ENCODE measurements at regions not wholly inside any gene's neighbourhood (a gene's known extent, or its start where the extent isn't known, plus 50 kb on each side); places are given as distances from the start of the nearest gene placed in this dataset.

DNA sequence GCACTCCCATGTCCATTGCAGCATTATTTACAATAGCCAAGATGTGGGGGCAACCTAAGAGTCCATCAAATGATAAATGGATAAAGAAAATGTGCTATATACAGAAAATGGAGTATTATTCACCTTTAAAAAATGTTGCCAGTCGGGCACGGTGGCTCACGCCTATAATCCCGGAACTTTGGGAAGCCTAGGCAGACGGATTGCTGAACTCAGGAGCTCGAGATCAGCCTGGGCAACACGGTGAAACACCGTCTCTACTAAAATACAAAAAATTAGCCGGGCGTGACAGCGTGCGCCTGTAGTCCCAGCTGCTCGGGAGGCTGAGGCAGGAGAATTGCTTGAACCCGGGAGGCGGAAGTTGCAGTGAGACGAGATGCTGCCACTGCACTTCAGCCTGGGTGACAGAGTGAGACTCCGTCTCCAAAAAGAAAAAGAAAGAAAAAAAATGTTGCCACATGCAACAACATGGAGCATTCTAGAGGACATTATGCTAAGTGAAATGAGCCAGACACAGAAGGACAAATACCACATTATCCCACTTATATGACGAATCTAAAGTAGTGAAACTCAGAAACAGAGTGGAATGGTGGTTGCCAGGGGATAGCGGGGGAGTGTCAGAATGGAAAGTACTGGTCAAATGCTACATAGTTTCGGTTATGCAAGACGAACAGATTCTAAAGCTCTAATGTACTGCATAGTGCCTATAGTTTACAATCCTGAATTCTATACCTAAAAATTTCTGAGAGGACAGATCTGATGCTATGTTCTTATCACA lies 1385.6 kb upstream of the TMEFF2 start:
- TF ChIP-seq TBL1XR1 (IDR thresholded peaks at IDR 0.05; ENCODE audit: low read depth, low read length), result no peak
- no peak for TF ChIP-seq KDM1A (IDR thresholded peaks at IDR 0.05; ENCODE audit: borderline replicate concordance)
- TF ChIP-seq MYC (IDR thresholded peaks at IDR 0.05; ENCODE audit: insufficient read depth, insufficient read length, insufficient replicate concordance, low read length, severe bottlenecking), result no peak
- TF ChIP-seq BCL11A (IDR thresholded peaks at IDR 0.05; ENCODE audit: low read depth, low read length), result no peak
- TF ChIP-seq SMAD1 (IDR thresholded peaks at IDR 0.05; ENCODE audit: low read depth, partially characterized antibody), result no peak
- TF ChIP-seq, protein P1, sequence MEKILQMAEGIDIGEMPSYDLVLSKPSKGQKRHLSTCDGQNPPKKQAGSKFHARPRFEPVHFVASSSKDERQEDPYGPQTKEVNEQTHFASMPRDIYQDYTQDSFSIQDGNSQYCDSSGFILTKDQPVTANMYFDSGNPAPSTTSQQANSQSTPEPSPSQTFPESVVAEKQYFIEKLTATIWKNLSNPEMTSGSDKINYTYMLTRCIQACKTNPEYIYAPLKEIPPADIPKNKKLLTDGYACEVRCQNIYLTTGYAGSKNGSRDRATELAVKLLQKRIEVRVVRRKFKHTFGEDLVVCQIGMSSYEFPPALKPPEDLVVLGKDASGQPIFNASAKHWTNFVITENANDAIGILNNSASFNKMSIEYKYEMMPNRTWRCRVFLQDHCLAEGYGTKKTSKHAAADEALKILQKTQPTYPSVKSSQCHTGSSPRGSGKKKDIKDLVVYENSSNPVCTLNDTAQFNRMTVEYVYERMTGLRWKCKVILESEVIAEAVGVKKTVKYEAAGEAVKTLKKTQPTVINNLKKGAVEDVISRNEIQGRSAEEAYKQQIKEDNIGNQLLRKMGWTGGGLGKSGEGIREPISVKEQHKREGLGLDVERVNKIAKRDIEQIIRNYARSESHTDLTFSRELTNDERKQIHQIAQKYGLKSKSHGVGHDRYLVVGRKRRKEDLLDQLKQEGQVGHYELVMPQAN (conservative IDR thresholded peaks at IDR 0.05), result no peak
- TF ChIP-seq ATF7 (IDR thresholded peaks at IDR 0.05; ENCODE audit: low read depth), result no peak
- no peak for TF ChIP-seq YY1 (IDR thresholded peaks at IDR 0.05; ENCODE audit: low read depth, low read length)
- TF ChIP-seq ETV6 (conservative IDR thresholded peaks at IDR 0.05 in 1 of 2, IDR thresholded peaks at IDR 0.05 in 1 of 2; ENCODE audit: borderline replicate concordance in 1 of 2, low read depth in 1 of 2), result no peak
- no peak for TF ChIP-seq TARDBP (IDR thresholded peaks at IDR 0.05; ENCODE audit: borderline replicate concordance)
- TF ChIP-seq CHD1 (IDR thresholded peaks at IDR 0.05; ENCODE audit: low read depth, low read length), result no peak
- no peak for TF ChIP-seq TCF3 (IDR thresholded peaks at IDR 0.05; ENCODE audit: borderline replicate concordance, insufficient read depth, low read depth, low read length)
- no peak for TF ChIP-seq CEBPZ (IDR thresholded peaks at IDR 0.05; ENCODE audit: low read depth, low read length)
- no peak for TF ChIP-seq FOS (IDR thresholded peaks at IDR 0.05; ENCODE audit: borderline replicate concordance, extremely low read depth, insufficient read length)
- TF ChIP-seq, protein P2, sequence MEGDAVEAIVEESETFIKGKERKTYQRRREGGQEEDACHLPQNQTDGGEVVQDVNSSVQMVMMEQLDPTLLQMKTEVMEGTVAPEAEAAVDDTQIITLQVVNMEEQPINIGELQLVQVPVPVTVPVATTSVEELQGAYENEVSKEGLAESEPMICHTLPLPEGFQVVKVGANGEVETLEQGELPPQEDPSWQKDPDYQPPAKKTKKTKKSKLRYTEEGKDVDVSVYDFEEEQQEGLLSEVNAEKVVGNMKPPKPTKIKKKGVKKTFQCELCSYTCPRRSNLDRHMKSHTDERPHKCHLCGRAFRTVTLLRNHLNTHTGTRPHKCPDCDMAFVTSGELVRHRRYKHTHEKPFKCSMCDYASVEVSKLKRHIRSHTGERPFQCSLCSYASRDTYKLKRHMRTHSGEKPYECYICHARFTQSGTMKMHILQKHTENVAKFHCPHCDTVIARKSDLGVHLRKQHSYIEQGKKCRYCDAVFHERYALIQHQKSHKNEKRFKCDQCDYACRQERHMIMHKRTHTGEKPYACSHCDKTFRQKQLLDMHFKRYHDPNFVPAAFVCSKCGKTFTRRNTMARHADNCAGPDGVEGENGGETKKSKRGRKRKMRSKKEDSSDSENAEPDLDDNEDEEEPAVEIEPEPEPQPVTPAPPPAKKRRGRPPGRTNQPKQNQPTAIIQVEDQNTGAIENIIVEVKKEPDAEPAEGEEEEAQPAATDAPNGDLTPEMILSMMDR (IDR thresholded peaks at IDR 0.05 in 2 of 3, conservative IDR thresholded peaks at IDR 0.05 in 1 of 3; ENCODE audit: control insufficient read depth in 2 of 3, extremely low read depth in 1 of 3, insufficient read depth in 1 of 3, low read depth in 3 of 3, low read length in 3 of 3), result no peak
- no peak for TF ChIP-seq YBX1 (IDR thresholded peaks at IDR 0.05)
- no peak overlapping the region for H3K4me3 ChIP-seq
- H3K27me3 ChIP-seq (replicated peaks in 1 of 2; ENCODE audit: control insufficient read depth in 2 of 2, insufficient read depth in 2 of 2, low read length in 1 of 2), result no peaks in the 10 kb centered on the region
- H3K9ac ChIP-seq (ENCODE audit: control insufficient read depth, insufficient read depth, low read length), result no peak overlapping the region
- ChIA-PET POLR2A (no interaction called here), RAD21 (ENCODE audit: unreplicated experiment) (no interaction called here), CTCF (no interaction called here), SMC1A (ENCODE audit: uncharacterized antibody, unreplicated experiment) (no interaction called here)
- no peak overlapping the region for H3K4me2 ChIP-seq (ENCODE audit: control insufficient read depth, insufficient read depth)
- no peaks in the 10 kb centered on the region for H3K4me1 ChIP-seq (ENCODE audit: control insufficient read depth, insufficient read depth, low read length)
- no peaks in the 10 kb centered on the region for H3K79me2 ChIP-seq (ENCODE audit: control insufficient read depth, insufficient read depth, low read length)
- intact Hi-C loops (cut with micrococcal nuclease; ENCODE audit: unreplicated experiment), result no loop called here
- in situ Hi-C loops (cut with MboI), result no loop called here
- no peaks in the 10 kb centered on the region for H4K20me1 ChIP-seq (ENCODE audit: control insufficient read depth, insufficient read depth)
- 59% methylated on average over 21 of the region's 21 CpGs for WGBS (ENCODE audit: insufficient coverage, insufficient replicate concordance, low lambda C conversion rate, missing lambda C conversion rate)
- FAIRE-seq (no peak), ATAC-seq (peak; percentile 11; the same call in 2 of the 3 replicates), DNase-seq (ENCODE audit: low read depth, low spot score) (no peak)
- no peaks in the 10 kb centered on the region for H3K36me3 ChIP-seq (ENCODE audit: control insufficient read depth in 2 of 2, insufficient read depth in 2 of 2, low read length in 1 of 2)
- no peak overlapping the region for H2AFZ ChIP-seq (ENCODE audit: control insufficient read depth, low read depth, low read length)
- H3K9me3 ChIP-seq (replicated peaks; ENCODE audit: control insufficient read depth, insufficient read depth, low read length), result no peaks in the 10 kb centered on the region
- H3K27ac ChIP-seq (ENCODE audit: control insufficient read depth, insufficient read depth), result no peak overlapping the region
- no TSS peak for BruUV-seq (replicated peaks)

All from GM12878 (cell line).